ENCODE measurements at regions not wholly inside any gene's neighbourhood (a gene's known extent, or its start where the extent isn't known, plus 50 kb on each side); places are given as distances from the start of the nearest gene placed in this dataset.

GRCh38 chr2:236367506-236368289, 103.5 kb upstream of the ASB18 start:
- no peaks in the 10 kb centered on the region for H3K9me3 ChIP-seq (ENCODE audit: insufficient read depth, low read depth, low read length)
- H3K36me3 ChIP-seq (ENCODE audit: insufficient read depth, low read length), result no peaks in the 10 kb centered on the region
- no peaks in the 10 kb centered on the region for H3K9me2 ChIP-seq (replicated peaks; ENCODE audit: low read depth, low read length)
- no peaks in the 10 kb centered on the region for H3K79me2 ChIP-seq (ENCODE audit: insufficient read depth, low read length)
- H3K4me1 ChIP-seq (ENCODE audit: insufficient read depth, low read length, poor library complexity, severe bottlenecking), result peaks cover 21% of the 10 kb centered on the region
- no peaks in the 10 kb centered on the region for H3F3A ChIP-seq (ENCODE audit: low read depth)
- no peak overlapping the region for H3K4me2 ChIP-seq (ENCODE audit: low read depth, low read length, poor library complexity, severe bottlenecking)
- no peaks in the 10 kb centered on the region for H4K20me1 ChIP-seq (ENCODE audit: insufficient read depth, low read length, poor library complexity, severe bottlenecking)
- H2AFZ ChIP-seq (ENCODE audit: low read length), result no peak overlapping the region
- TF ChIP-seq CTCF (conservative IDR thresholded peaks at IDR 0.05; ENCODE audit: low read length) (no peak), EZH2phosphoT487 (IDR thresholded peaks at IDR 0.05; ENCODE audit: borderline replicate concordance) (no peak)
- no peak overlapping the region for H3K4me3 ChIP-seq (ENCODE audit: low read length, poor library complexity, severe bottlenecking)
- H3K27me3 ChIP-seq (ENCODE audit: insufficient read depth, low read length, poor library complexity, severe bottlenecking), result peaks cover 82% of the 10 kb centered on the region
- no peak overlapping the region for H3K9ac ChIP-seq (ENCODE audit: low read depth, low read length, poor library complexity, severe bottlenecking)

GRCh38 chr2:236369661-236370062, 105.5 kb upstream of the ASB18 start:
- H3K9ac ChIP-seq (ENCODE audit: low read depth, low read length, poor library complexity, severe bottlenecking), result no peak overlapping the region
- H3K9me2 ChIP-seq (replicated peaks; ENCODE audit: low read depth, low read length), result no peaks in the 10 kb centered on the region
- TF ChIP-seq EZH2phosphoT487 (IDR thresholded peaks at IDR 0.05; ENCODE audit: borderline replicate concordance) (no peak), CTCF (conservative IDR thresholded peaks at IDR 0.05; ENCODE audit: low read length) (no peak)
- no peak overlapping the region for H2AFZ ChIP-seq (ENCODE audit: low read length)
- no peak overlapping the region for H3K4me3 ChIP-seq (ENCODE audit: low read length, poor library complexity, severe bottlenecking)
- H3K79me2 ChIP-seq (ENCODE audit: insufficient read depth, low read length), result no peaks in the 10 kb centered on the region
- H3K4me2 ChIP-seq (ENCODE audit: low read depth, low read length, poor library complexity, severe bottlenecking), result no peak overlapping the region
- H3K36me3 ChIP-seq (ENCODE audit: insufficient read depth, low read length), result no peaks in the 10 kb centered on the region
- no peaks in the 10 kb centered on the region for H3F3A ChIP-seq (ENCODE audit: low read depth)
- H3K9me3 ChIP-seq (ENCODE audit: insufficient read depth, low read depth, low read length), result no peaks in the 10 kb centered on the region
- H3K4me1 ChIP-seq (ENCODE audit: insufficient read depth, low read length, poor library complexity, severe bottlenecking), result peaks cover 21% of the 10 kb centered on the region
- peaks cover 71% of the 10 kb centered on the region for H3K27me3 ChIP-seq (ENCODE audit: insufficient read depth, low read length, poor library complexity, severe bottlenecking)
- H4K20me1 ChIP-seq (ENCODE audit: insufficient read depth, low read length, poor library complexity, severe bottlenecking), result no peaks in the 10 kb centered on the region

- Histone ChIP-seq H3K4me3 (ENCODE audit: low read length, poor library complexity, severe bottlenecking) (no peak overlapping the region), H3K36me3 (ENCODE audit: insufficient read depth, low read length) (no peaks in the 10 kb centered on the region), H3F3A (ENCODE audit: low read depth) (no peaks in the 10 kb centered on the region), H2AFZ (ENCODE audit: low read length) (no peak overlapping the region), H3K9me2 (replicated peaks; ENCODE audit: low read depth, low read length) (no peaks in the 10 kb centered on the region), H3K79me2 (ENCODE audit: insufficient read depth, low read length) (no peaks in the 10 kb centered on the region), H3K27me3 (ENCODE audit: insufficient read depth, low read length, poor library complexity, severe bottlenecking) (peaks cover 59% of the 10 kb centered on the region), H3K4me1 (ENCODE audit: insufficient read depth, low read length, poor library complexity, severe bottlenecking) (peaks cover 17% of the 10 kb centered on the region), H3K9ac (ENCODE audit: low read depth, low read length, poor library complexity, severe bottlenecking) (no peak overlapping the region), H4K20me1 (ENCODE audit: insufficient read depth, low read length, poor library complexity, severe bottlenecking) (no peaks in the 10 kb centered on the region), H3K4me2 (ENCODE audit: low read depth, low read length, poor library complexity, severe bottlenecking) (no peak overlapping the region), H3K9me3 (ENCODE audit: insufficient read depth, low read depth, low read length) (no peaks in the 10 kb centered on the region)
- TF ChIP-seq EZH2phosphoT487 (IDR thresholded peaks at IDR 0.05; ENCODE audit: borderline replicate concordance) (no peak), CTCF (conservative IDR thresholded peaks at IDR 0.05; ENCODE audit: low read length) (no peak)
Measured at GRCh38 chr2:236370847-236371409, 106.7 kb upstream of the ASB18 start.
